Heart left ventricle (tissue), 16 donors: ENCODE measurements at regions not wholly inside any gene's neighbourhood (a gene's known extent, or its start where the extent isn't known, plus 50 kb on each side); places are given as distances from the start of the nearest gene placed in this dataset.

Experiments
- ATAC-seq, 4 donors: fragments of 200-7000 bp; cut with Tn5 transposase; one replicate each; pipeline ENCODE4 v1.9.1; 2020 to 2022; ENCODE audit warnings: moderate library complexity in 4 of 4, mild to moderate bottlenecking in 3 of 4, moderate number of reproducible peaks in 1 of 4
- DNase-seq, 5 donors: peaks; one replicate each; pipeline ENCODE4 v3.0.0-alpha.2; 2020
- H3K27ac ChIP-seq, 12 donors: fragments of 200-600 bp; sonication (generic) in 4 of 12; one replicate each; pipeline versions ENCODE4 v1.5.0 to v1.8.0; 2016 to 2022; ENCODE audit warnings: mild to moderate bottlenecking in 2 of 12
- H3K27me3 ChIP-seq, 9 donors: fragments of 200-600 bp; sonication (generic) in 2 of 9; one replicate each; pipeline versions ENCODE4 v1.5.1 to v1.8.0; 2016 to 2022; ENCODE audit warnings: mild to moderate bottlenecking in 3 of 9
- H3K36me3 ChIP-seq, 9 donors: fragments of 200-600 bp; sonication (generic) in 2 of 9; one replicate each; pipeline versions ENCODE4 v1.5.0 to v1.8.0; 2018 to 2022; ENCODE audit warnings: mild to moderate bottlenecking in 2 of 9
- H3K4me1 ChIP-seq, 12 donors: fragments of 200-600 bp; sonication (generic) in 4 of 12; one replicate each; pipeline versions ENCODE4 v1.5.0 to v1.8.0; 2016 to 2022; ENCODE audit warnings: mild to moderate bottlenecking in 3 of 12
- H3K4me3 ChIP-seq, 12 donors: fragments of 200-600 bp; sonication (generic) in 4 of 12; one replicate each; pipeline versions ENCODE4 v1.5.0 to v1.8.0; 2017 to 2022; ENCODE audit warnings: mild to moderate bottlenecking in 9 of 12, moderate library complexity in 4 of 12
- H3K9me3 ChIP-seq, 12 donors: fragments of 200-600 bp; sonication (generic) in 4 of 12; one replicate each; pipeline versions ENCODE4 v1.5.0 to v1.8.0; 2016 to 2022; ENCODE audit warnings: mild to moderate bottlenecking in 1 of 12
- POLR2A ChIP-seq, 2 donors: fragments of 450-650 bp; IDR thresholded peaks; one replicate each; pipeline ENCODE4 v1.6.1; 2017; ENCODE audit warnings: antibody characterized with exemption in 2 of 2, mild to moderate bottlenecking in 2 of 2, moderate library complexity in 2 of 2
- WGBS, 4 donors: extraction: QIAGEN DNeasy Blood & Tissue Kit in 2 of 4; methylation state at CpG; one replicate each; pipeline versions ENCODE4 v1.1.5 to v1.1.7; 2013 to 2018; 5-methylcytosine and 5-hydroxymethylcytosine counted together
- intact Hi-C, 10 donors: fragments of 100-400 bp; cut with DNase I; formaldehyde crosslinking; loops; one replicate each; pipeline versions ENCODE4 v1.11.1 to v1.14.2; 2022
- TF ChIP-seq, protein P1 (sequence below), 12 donors: fragments of 200-600 bp; sonication (generic) in 4 of 12; IDR thresholded peaks; one replicate each; pipeline versions ENCODE4 v1.5.0 to v1.8.0; 2018 to 2022; ENCODE audit warnings: antibody characterized with exemption in 12 of 12, mild to moderate bottlenecking in 5 of 12
- donor health status: ischemic (EF 13 %, LVEDD 7.1; RV severe dilation, severe dysfunction).
- donor health status: healthy with polysubstance abuse.
- donor health status: DM: no; HTN: yes; CAD: no.
- donor health status: DM: no; HTN: no; CAD: no.
- donor health status: ischemic (EF 25% LVEDD 6.9; RV normal size, moderate dysfunction).
- donor health status: ischemic (EF 25% LVEDD 5.7; RV mildly dilated, moderate dysfunction).
- donor health status: healthy.
- donor health status: DM: yes; HTN: yes; CAD: no.
- donor health status: ischemic (EF 35%, LVEDD 5.7; RV mildly dilated, moderate dysfunction).
- donor health status: nonischemic (EF 11% LVEDD 7.7; RV severe dilation, severe dysfunction).
- donor health status: DM: yes; HTN: yes; CAD: no.
- donor health status: PGD.
- donor health status: ischemic (EF 29% LVEDD 5.4; RV normal size, mild dysfunction).
- donor health status: nonischemic (EF 23%, LVEDD 6.1; RV moderate dilation, normal function).

DNA sequence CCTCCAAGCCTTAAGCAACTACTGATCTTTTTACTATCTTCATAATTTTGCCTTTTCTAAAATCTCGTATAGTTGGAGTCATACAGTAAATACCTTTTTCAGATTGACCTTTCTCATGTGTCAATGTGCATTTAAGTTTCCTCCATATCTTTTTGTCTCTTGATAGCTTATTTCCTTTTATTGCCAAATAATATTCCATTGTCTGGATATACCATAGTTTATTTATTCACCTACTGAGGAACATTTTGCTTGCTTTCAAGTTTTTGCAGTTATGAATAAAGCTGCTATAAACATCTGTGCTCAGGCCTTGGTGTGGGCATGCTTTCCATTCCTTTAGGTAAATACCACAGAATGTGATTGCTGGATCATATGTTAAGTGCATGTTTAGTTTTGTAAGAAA is 161.2 kb upstream of the GNAI1 start:
- no peak overlapping the region for H3K4me3 ChIP-seq
- no peaks in the 10 kb centered on the region for H3K4me1 ChIP-seq
- no peak overlapping the region for H3K27ac ChIP-seq
- no peak for TF ChIP-seq POLR2A (IDR thresholded peaks at IDR 0.05)
- TF ChIP-seq, protein P1, sequence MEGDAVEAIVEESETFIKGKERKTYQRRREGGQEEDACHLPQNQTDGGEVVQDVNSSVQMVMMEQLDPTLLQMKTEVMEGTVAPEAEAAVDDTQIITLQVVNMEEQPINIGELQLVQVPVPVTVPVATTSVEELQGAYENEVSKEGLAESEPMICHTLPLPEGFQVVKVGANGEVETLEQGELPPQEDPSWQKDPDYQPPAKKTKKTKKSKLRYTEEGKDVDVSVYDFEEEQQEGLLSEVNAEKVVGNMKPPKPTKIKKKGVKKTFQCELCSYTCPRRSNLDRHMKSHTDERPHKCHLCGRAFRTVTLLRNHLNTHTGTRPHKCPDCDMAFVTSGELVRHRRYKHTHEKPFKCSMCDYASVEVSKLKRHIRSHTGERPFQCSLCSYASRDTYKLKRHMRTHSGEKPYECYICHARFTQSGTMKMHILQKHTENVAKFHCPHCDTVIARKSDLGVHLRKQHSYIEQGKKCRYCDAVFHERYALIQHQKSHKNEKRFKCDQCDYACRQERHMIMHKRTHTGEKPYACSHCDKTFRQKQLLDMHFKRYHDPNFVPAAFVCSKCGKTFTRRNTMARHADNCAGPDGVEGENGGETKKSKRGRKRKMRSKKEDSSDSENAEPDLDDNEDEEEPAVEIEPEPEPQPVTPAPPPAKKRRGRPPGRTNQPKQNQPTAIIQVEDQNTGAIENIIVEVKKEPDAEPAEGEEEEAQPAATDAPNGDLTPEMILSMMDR (IDR thresholded peaks at IDR 0.05): no peak
- DNase-seq (no peak), ATAC-seq (no peak)
- WGBS, 4 donors: 84 to 95% (median 88%) methylated on average over 1 of the region's 1 CpG
- H3K9me3 ChIP-seq: peaks cover 0 to 4% (median 0%) of the 10 kb centered on the region in 12 donors
- H3K36me3 ChIP-seq: no peaks in the 10 kb centered on the region
- intact Hi-C loops: loop anchor here in 1 of 10 donors (10.0 kb wide), 1 partner anchor 59 kb away; no protein-coding TSS in a partner anchor
- no peaks in the 10 kb centered on the region for H3K27me3 ChIP-seq

DNA sequence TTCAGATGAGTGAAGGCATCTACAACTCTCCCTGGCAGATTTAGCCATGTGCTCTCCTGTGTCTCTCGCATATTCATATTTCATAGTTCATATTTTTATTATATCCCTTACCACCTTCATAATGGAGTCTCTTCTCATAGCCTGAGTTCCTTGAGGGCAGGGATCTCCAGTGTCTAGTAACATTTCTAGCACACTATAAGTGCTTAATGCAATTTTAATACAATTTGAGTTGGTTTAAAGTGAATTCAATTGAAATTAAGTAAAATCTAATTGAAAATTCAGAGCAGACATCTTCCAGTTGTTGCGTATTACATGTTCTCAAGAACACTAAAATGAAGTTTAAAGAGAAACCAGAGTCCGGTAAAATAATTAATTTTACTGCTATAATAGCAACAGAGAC is 163.6 kb upstream of the GNAI1 start:
- 91 to 94% (median 92%) methylated on average over 3 of the region's 3 CpGs for WGBS, 4 donors

GRCh38 chr7:79968894-79969293 is 165.7 kb upstream of the GNAI1 start:
- no peak overlapping the region for H3K27ac ChIP-seq
- DNase-seq: no peak
- no peaks in the 10 kb centered on the region for H3K27me3 ChIP-seq
- intact Hi-C loops: no loop called here
- TF ChIP-seq POLR2A (IDR thresholded peaks at IDR 0.05): no peak
- TF ChIP-seq, protein P1 (IDR thresholded peaks at IDR 0.05): no peak
- H3K4me1 ChIP-seq: no peaks in the 10 kb centered on the region
- peaks cover 0 to 4% (median 0%) of the 10 kb centered on the region in 12 donors for H3K9me3 ChIP-seq
- no peaks in the 10 kb centered on the region for H3K36me3 ChIP-seq
- 66 to 75% (median 74%) methylated on average over 2 of the region's 2 CpGs for WGBS, 4 donors
- H3K4me3 ChIP-seq: no peak overlapping the region
- ATAC-seq: no peak

More for the DNA sequence above, 163.6 kb upstream of the GNAI1 start:
- no peaks in the 10 kb centered on the region for H3K4me1 ChIP-seq
- no peak for TF ChIP-seq POLR2A (IDR thresholded peaks at IDR 0.05)
- TF ChIP-seq, protein P1 (IDR thresholded peaks at IDR 0.05): no peak
- no peak overlapping the region for H3K4me3 ChIP-seq
- DNase-seq (no peak), ATAC-seq (no peak)
- no peaks in the 10 kb centered on the region for H3K27me3 ChIP-seq
- intact Hi-C loops: loop anchor here in 1 of 10 donors (10.0 kb wide), 1 partner anchor 56 kb away; no protein-coding TSS in a partner anchor
- H3K27ac ChIP-seq: no peak overlapping the region
- no peaks in the 10 kb centered on the region for H3K36me3 ChIP-seq
- peaks cover 0 to 4% (median 0%) of the 10 kb centered on the region in 12 donors for H3K9me3 ChIP-seq

- Histone ChIP-seq H3K9me3 (no peaks in the 10 kb centered on the region), H3K4me3 (no peak overlapping the region), H3K27me3 (no peaks in the 10 kb centered on the region), H3K36me3 (no peaks in the 10 kb centered on the region), H3K27ac (no peak overlapping the region), H3K4me1 (no peaks in the 10 kb centered on the region)
- WGBS, 4 donors: 62 to 94% (median 72%) methylated on average over 3 to 4 of the region's 4 CpGs
- no peak for TF ChIP-seq POLR2A (IDR thresholded peaks at IDR 0.05)
- TF ChIP-seq, protein P1 (IDR thresholded peaks at IDR 0.05): no peak
- ATAC-seq (no peak), DNase-seq (no peak)
- intact Hi-C loops: no loop called here
Observed at GRCh38 chr7:79968077-79968648, 166.5 kb upstream of the GNAI1 start.
